ENCODE measurements at regions not wholly inside any gene's neighbourhood (a gene's known extent, or its start where the extent isn't known, plus 50 kb on each side); places are given as distances from the start of the nearest gene placed in this dataset.

DNA sequence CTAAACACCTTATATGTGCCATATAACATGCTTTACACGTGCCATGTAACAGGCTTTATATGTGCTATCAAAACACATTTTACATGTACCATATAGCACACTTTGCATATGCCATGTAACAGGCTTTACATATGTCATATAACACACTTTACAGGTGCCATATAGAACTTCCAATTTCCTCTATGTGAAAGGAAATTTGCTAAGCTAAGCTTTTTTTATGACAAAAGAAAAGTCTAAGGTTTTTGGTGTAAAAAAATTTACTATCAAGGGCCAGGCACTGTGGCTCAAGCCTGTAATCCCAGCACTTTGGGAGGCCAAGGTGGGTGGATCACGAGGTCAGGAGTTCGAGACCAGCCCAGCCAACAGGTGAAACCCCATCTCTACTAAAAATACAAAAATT is 136.5 kb downstream of the AKAIN1 start:
- Histone ChIP-seq H3K9me3 (no peaks in the 10 kb centered on the region), H3K4me3 (no peak overlapping the region), H3K4me1 (no peaks in the 10 kb centered on the region), H3K27ac (no peak overlapping the region), H3K36me3 (no peaks in the 10 kb centered on the region), H3K27me3 (no peaks in the 10 kb centered on the region)
- WGBS (ENCODE audit: insufficient coverage, low coverage, low lambda C conversion rate, missing lambda C conversion rate): 61% methylated on average over 3 of the region's 3 CpGs
- DNase-seq: no peak
- intact Hi-C loops (cut with DNase I): no loop called here
- no peak for ATAC-seq
- no peak for TF ChIP-seq POLR2A (IDR thresholded peaks at IDR 0.05)
- TF ChIP-seq, protein P1, sequence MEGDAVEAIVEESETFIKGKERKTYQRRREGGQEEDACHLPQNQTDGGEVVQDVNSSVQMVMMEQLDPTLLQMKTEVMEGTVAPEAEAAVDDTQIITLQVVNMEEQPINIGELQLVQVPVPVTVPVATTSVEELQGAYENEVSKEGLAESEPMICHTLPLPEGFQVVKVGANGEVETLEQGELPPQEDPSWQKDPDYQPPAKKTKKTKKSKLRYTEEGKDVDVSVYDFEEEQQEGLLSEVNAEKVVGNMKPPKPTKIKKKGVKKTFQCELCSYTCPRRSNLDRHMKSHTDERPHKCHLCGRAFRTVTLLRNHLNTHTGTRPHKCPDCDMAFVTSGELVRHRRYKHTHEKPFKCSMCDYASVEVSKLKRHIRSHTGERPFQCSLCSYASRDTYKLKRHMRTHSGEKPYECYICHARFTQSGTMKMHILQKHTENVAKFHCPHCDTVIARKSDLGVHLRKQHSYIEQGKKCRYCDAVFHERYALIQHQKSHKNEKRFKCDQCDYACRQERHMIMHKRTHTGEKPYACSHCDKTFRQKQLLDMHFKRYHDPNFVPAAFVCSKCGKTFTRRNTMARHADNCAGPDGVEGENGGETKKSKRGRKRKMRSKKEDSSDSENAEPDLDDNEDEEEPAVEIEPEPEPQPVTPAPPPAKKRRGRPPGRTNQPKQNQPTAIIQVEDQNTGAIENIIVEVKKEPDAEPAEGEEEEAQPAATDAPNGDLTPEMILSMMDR (IDR thresholded peaks at IDR 0.05): no peak

DNA sequence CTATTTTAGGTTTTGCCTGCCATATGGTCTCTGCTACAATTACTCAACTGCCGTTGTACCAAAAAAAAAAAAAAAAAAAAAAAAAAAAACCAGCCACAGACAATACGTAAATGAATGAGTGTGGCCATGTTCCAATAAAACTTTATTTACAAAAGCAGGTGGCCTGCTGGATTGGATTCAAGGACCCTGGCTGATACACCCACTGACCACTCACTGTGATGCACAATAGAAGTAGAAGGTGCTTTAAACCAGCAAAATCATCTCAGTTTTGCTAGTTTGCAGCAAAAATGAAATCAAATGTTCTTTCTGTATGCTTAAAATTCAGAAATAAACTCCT is 137.4 kb downstream of the AKAIN1 start:
- no peaks in the 10 kb centered on the region for H3K4me1 ChIP-seq
- ATAC-seq (no peak), DNase-seq (no peak)
- H3K4me3 ChIP-seq: no peak overlapping the region
- H3K9me3 ChIP-seq: no peaks in the 10 kb centered on the region
- no peaks in the 10 kb centered on the region for H3K36me3 ChIP-seq
- no peaks in the 10 kb centered on the region for H3K27me3 ChIP-seq
- TF ChIP-seq, protein P1 (IDR thresholded peaks at IDR 0.05): no peak
- TF ChIP-seq POLR2A (IDR thresholded peaks at IDR 0.05): no peak
- no peak overlapping the region for H3K27ac ChIP-seq
- intact Hi-C loops (cut with DNase I): no loop called here
- 47% methylated on average over 2 of the region's 2 CpGs for WGBS (ENCODE audit: insufficient coverage, low coverage, low lambda C conversion rate, missing lambda C conversion rate)

DNA sequence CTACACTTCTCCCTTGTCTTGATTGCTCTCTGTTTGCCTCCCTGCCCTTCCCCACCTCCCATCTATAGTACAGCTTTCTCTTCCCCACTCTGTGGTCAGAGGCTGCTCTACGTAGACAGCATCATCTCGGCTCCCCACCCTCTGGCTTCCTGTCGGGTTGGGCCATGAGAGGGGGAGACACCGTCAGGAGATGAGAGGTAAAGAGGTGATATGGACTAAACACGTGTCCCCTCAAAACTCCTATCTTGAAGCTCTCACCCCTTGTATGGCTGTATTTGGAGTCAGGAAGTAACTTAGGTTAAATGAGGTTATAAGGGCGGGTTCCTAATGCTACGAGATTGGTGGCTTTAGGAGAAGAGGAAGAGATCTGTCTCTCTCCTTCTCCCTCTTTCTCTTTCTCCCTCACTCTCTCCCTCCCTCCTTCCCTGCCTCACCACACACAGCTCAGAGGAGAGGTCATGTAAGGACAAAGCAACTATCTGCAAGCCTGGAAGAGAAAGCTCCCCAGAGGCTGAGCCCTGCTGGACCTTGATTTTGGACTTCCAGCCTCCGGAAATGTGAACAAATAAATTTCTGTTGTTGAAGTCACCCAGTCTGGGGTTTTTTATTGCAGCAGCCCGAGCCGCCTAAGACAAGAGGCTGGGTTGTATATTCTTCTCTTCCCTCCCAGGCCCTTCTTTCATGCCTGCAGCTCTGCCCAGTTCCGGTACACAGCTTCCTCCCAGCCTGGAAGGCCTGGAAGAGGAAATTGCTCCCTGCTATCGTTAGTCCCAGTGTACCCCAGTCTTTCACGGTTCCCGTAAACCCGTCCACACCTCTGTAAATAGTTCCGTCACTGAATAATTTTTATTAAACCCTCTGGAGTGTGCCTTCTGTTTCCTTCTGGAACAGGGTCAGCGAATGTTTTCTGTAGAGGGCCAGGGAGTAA is 138.0 kb downstream of the AKAIN1 start:
- TF ChIP-seq, protein P1 (IDR thresholded peaks at IDR 0.05): no peak
- no peak for TF ChIP-seq POLR2A (IDR thresholded peaks at IDR 0.05)
- Histone ChIP-seq H3K4me1 (no peaks in the 10 kb centered on the region), H3K27me3 (no peaks in the 10 kb centered on the region), H3K9me3 (no peaks in the 10 kb centered on the region), H3K4me3 (no peak overlapping the region), H3K36me3 (no peaks in the 10 kb centered on the region), H3K27ac (no peak overlapping the region)
- ATAC-seq: peak; percentile 33 to 62 (median 46)
- intact Hi-C loops (cut with DNase I): no loop called here
- DNase-seq: no peak
- 33% methylated on average over 16 of the region's 17 CpGs for WGBS (ENCODE audit: insufficient coverage, low coverage, low lambda C conversion rate, missing lambda C conversion rate)

DNA sequence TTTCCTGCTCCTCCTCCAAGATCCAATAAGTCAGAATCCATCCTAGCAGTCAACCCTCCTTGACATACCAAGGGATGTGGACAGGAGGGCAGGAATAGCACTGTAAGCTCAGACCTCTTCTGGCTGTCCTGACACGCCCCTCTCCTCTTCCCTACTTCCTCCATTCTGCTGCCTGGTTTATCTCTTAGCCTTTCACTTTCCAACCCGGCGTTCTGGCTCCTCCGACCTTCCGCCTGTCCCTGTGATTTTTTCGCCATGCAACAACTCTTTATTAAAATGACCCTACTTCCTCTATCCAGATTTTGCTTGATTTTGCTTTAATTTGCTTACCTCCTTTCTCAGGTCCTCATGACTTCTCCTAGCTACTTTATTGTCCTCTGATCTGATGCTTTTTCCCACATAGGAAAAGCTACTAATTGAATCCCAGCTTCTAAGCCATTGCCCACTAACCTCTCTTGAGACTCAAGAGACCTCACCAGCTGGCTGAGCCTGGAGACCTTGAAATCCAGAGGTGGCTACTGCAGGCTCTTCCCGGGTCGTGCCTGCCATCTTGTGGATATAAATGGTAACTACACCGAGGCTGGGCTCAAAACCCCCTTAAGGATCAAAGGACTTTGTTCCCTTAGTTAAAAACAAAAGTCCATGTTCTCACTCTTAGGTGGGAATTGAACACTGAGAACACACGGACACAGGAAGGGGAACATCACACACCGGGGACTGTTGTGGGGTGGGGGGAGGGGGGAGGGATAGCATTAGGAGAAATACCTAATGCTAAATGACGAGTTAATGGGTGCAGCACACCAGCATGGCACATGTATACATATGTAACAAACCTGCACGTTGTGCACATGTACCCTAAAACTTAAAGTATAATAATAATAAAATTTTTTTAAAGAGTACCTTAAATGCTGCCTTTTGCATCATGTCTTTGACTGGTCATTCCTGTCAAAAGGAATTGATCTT is 139.4 kb downstream of the AKAIN1 start:
- intact Hi-C loops (cut with DNase I): no loop called here
- no peaks in the 10 kb centered on the region for H3K36me3 ChIP-seq
- H3K27me3 ChIP-seq: no peaks in the 10 kb centered on the region
- 9% methylated on average over 13 of the region's 13 CpGs for WGBS (ENCODE audit: insufficient coverage, low coverage, low lambda C conversion rate, missing lambda C conversion rate)
- no peak overlapping the region for H3K4me3 ChIP-seq
- DNase-seq (peak; percentile 52 to 62 (median 56)), ATAC-seq (peak; percentile 92 to 97 (median 94))
- TF ChIP-seq, protein P1 (IDR thresholded peaks at IDR 0.05): peak; percentile 67 to 81 (median 80)
- no peak for TF ChIP-seq POLR2A (IDR thresholded peaks at IDR 0.05)
- no peak overlapping the region for H3K27ac ChIP-seq
- H3K4me1 ChIP-seq: no peaks in the 10 kb centered on the region
- H3K9me3 ChIP-seq: no peaks in the 10 kb centered on the region
